H9 (cell line): ENCODE measurements at regions not wholly inside any gene's neighbourhood (a gene's known extent, or its start where the extent isn't known, plus 50 kb on each side); places are given as distances from the start of the nearest gene placed in this dataset.

Source experiments
- DNase-seq: peaks from one replicate; pipeline ENCODE4 v3.0.0-alpha.2; 2017
- H2AFZ ChIP-seq: one replicate; pipeline ENCODE4 v1.6.1; 2013; ENCODE audit warnings: mild to moderate bottlenecking, low read length, control low read depth, moderate library complexity
- H2AK5ac ChIP-seq: 2 replicates; pipeline ENCODE4 v1.6.1; 2013; ENCODE audit warnings: low read length, control low read depth, mixed read lengths; ENCODE audit not compliant: insufficient read length
- H2BK120ac ChIP-seq: one replicate; pipeline ENCODE4 v1.6.1; 2013; ENCODE audit warnings: low read depth, mild to moderate bottlenecking, low read length, control low read depth, inconsistent platforms; ENCODE audit not compliant: poor library complexity, severe bottlenecking
- H2BK12ac ChIP-seq: 2 replicates; pipeline ENCODE4 v1.6.1; 2013; ENCODE audit warnings: low read length, control low read depth, mixed read lengths, low read depth; ENCODE audit not compliant: insufficient read length
- H2BK15ac ChIP-seq: 2 replicates; pipeline ENCODE4 v1.6.1; 2013; ENCODE audit warnings: low read depth, low read length, control low read depth
- H2BK20ac ChIP-seq: one replicate; pipeline ENCODE4 v1.6.1; 2013; ENCODE audit warnings: low read depth, mild to moderate bottlenecking, low read length, control low read depth, inconsistent platforms; ENCODE audit not compliant: poor library complexity, severe bottlenecking
- H2BK5ac ChIP-seq: 2 replicates; pipeline ENCODE4 v1.6.1; 2013; ENCODE audit warnings: low read length, control low read depth, mixed read lengths; ENCODE audit not compliant: insufficient read length
- H3K14ac ChIP-seq: 2 replicates; pipeline ENCODE4 v1.6.1; 2013; ENCODE audit warnings: low read length, control low read depth; ENCODE audit not compliant: insufficient read depth
- H3K18ac ChIP-seq: 2 replicates; pipeline ENCODE4 v1.6.1; 2013; ENCODE audit warnings: low read depth, mild to moderate bottlenecking, mixed read lengths, low read length, control low read depth; ENCODE audit not compliant: insufficient read length
- H3K23ac ChIP-seq: 2 replicates; pipeline ENCODE4 v1.6.1; 2013; ENCODE audit warnings: low read length, control low read depth, mixed read lengths, low read depth; ENCODE audit not compliant: insufficient read length
- H3K23me2 ChIP-seq: 2 replicates; pipeline ENCODE4 v1.6.1; 2013; ENCODE audit warnings: low read depth, mild to moderate bottlenecking, mixed read lengths, low read length, control low read depth; ENCODE audit not compliant: insufficient read length, poor library complexity, severe bottlenecking
- H3K27ac ChIP-seq: 2 replicates; pipeline ENCODE4 v1.5.1; 2013; ENCODE audit warnings: low read length, control low read depth, mixed read lengths, low read depth; ENCODE audit not compliant: insufficient read length
- H3K27me3 ChIP-seq: 2 replicates; pipeline ENCODE4 v1.6.1; 2013; ENCODE audit warnings: low read length, control low read depth, inconsistent platforms; ENCODE audit not compliant: insufficient read depth
- H3K4ac ChIP-seq: 2 replicates; pipeline ENCODE4 v1.6.1; 2013; ENCODE audit warnings: low read depth, mild to moderate bottlenecking, control low read depth, inconsistent platforms, low read length, moderate library complexity
- H3K4me1 ChIP-seq: 2 replicates; pipeline ENCODE4 v1.6.1; 2013; ENCODE audit warnings: low read length, control low read depth, inconsistent platforms; ENCODE audit not compliant: insufficient read depth
- H3K4me2 ChIP-seq: 2 replicates; pipeline ENCODE4 v1.6.1; 2013; ENCODE audit warnings: low read length, control low read depth, mixed read lengths; ENCODE audit not compliant: insufficient read length, insufficient read depth
- H3K56ac ChIP-seq: 2 replicates; pipeline ENCODE4 v1.6.1; 2013; ENCODE audit warnings: low read depth, mild to moderate bottlenecking, mixed read lengths, low read length, control low read depth; ENCODE audit not compliant: insufficient read length
- H3K79me1 ChIP-seq: 2 replicates; pipeline ENCODE4 v1.6.1; 2013; ENCODE audit warnings: low read depth, mild to moderate bottlenecking, moderate library complexity, low read length, control low read depth, inconsistent platforms; ENCODE audit not compliant: insufficient read depth, poor library complexity, severe bottlenecking
- H3K79me2 ChIP-seq: 2 replicates; pipeline ENCODE4 v1.6.1; 2013; ENCODE audit warnings: low read length, control low read depth, inconsistent platforms; ENCODE audit not compliant: insufficient read depth
- H3K9ac ChIP-seq: 2 replicates; pipeline ENCODE4 v1.6.1; 2013; ENCODE audit warnings: low read length, control low read depth, mixed read lengths; ENCODE audit not compliant: insufficient read length; ENCODE audit errors: extremely low read depth
- H3K9me3 ChIP-seq: one replicate; pipeline ENCODE4 v1.6.1; 2013; ENCODE audit warnings: low read depth, low read length, inconsistent platforms; ENCODE audit not compliant: control insufficient read depth
- H3T11ph ChIP-seq: one replicate; pipeline ENCODE4 v1.6.1; 2013; ENCODE audit warnings: mild to moderate bottlenecking, low read length, control low read depth, inconsistent platforms
- H4K20me1 ChIP-seq: one replicate; pipeline ENCODE4 v1.6.1; 2013; ENCODE audit not compliant: control insufficient read depth, insufficient read length, insufficient read depth
- H4K5ac ChIP-seq: 2 replicates; pipeline ENCODE4 v1.6.1; 2013; ENCODE audit warnings: low read depth, mild to moderate bottlenecking, mixed read lengths, low read length, control low read depth; ENCODE audit not compliant: insufficient read length
- H4K8ac ChIP-seq: replicated peaks from 2 replicates; pipeline ENCODE4 v1.6.1; 2013; ENCODE audit warnings: low read length, control low read depth, mixed read lengths, low read depth; ENCODE audit not compliant: insufficient read length
- H4K91ac ChIP-seq: 2 replicates; pipeline ENCODE4 v1.6.1; 2013; ENCODE audit warnings: low read depth, mild to moderate bottlenecking, moderate library complexity, mixed read lengths, low read length, control low read depth; ENCODE audit not compliant: insufficient read length
- H3K27ac Mint-ChIP-seq, 3 experiments: 2 replicates in 2 of 3; 3 replicates in 1 of 3; pipeline ENCODE4 v1.8.0; 2020 to 2021; ENCODE audit warnings: mixed read lengths in 3 of 3, mild to moderate bottlenecking in 1 of 3, moderate library complexity in 1 of 3
- H3K27me3 Mint-ChIP-seq: 2 replicates; pipeline ENCODE4 v1.8.0; 2021; ENCODE audit warnings: low read depth, mild to moderate bottlenecking, moderate library complexity, mixed read lengths
- H3K36me3 Mint-ChIP-seq, 3 experiments: 2 replicates in 2 of 3; 3 replicates in 1 of 3; pipeline ENCODE4 v1.8.0; 2020 to 2021; ENCODE audit warnings: low read depth in 3 of 3, mixed read lengths in 3 of 3; ENCODE audit not compliant: insufficient read depth in 1 of 3
- H3K4me1 Mint-ChIP-seq, 2 experiments: 2 replicates each; pipeline ENCODE4 v1.8.0; 2020; ENCODE audit warnings: mixed read lengths in 2 of 2
- H3K4me3 Mint-ChIP-seq, 2 experiments: 2 replicates in 1 of 2; 3 replicates in 1 of 2; pipeline ENCODE4 v1.8.0; 2020 to 2021; ENCODE audit warnings: mild to moderate bottlenecking in 2 of 2, mixed read lengths in 2 of 2, moderate library complexity in 1 of 2
- H3K9me3 Mint-ChIP-seq, 2 experiments: 2 replicates in 1 of 2; 3 replicates in 1 of 2; pipeline ENCODE4 v1.8.0; 2020; ENCODE audit warnings: mild to moderate bottlenecking in 2 of 2, mixed read lengths in 2 of 2, moderate library complexity in 1 of 2
- WGBS: extraction: QIAGEN DNeasy Blood & Tissue Kit; methylation state at CpG from one replicate; pipeline ENCODE4 v1.1.7; 2013; ENCODE audit warnings: missing lambda C conversion rate, low lambda C conversion rate, mixed read lengths; ENCODE audit not compliant: insufficient read length; ENCODE audit errors: extremely low coverage; 5-methylcytosine and 5-hydroxymethylcytosine counted together
- TF ChIP-seq, protein P1 (sequence below): fragments of 200-600 bp; sonication (generic); conservative IDR thresholded peaks from 3 replicates; pipeline ENCODE4 v1.8.0; 2021; ENCODE audit warnings: antibody characterized with exemption, mild to moderate bottlenecking

- no peak overlapping the region for H2BK120ac ChIP-seq
- H2BK12ac ChIP-seq: no peak overlapping the region
- H2AFZ ChIP-seq: no peak overlapping the region
- no peaks in the 10 kb centered on the region for H3K79me2 ChIP-seq
- H3K14ac ChIP-seq: no peak overlapping the region
- H3K9ac ChIP-seq: no peak overlapping the region
- no peak overlapping the region for H3K27ac ChIP-seq
- H3K23me2 ChIP-seq: no peaks in the 10 kb centered on the region
- no peak overlapping the region for H2BK5ac ChIP-seq
- no peak overlapping the region for H3K23ac ChIP-seq
- no peak overlapping the region for H2BK20ac ChIP-seq
- H3K4me3 Mint-ChIP-seq: no peak overlapping the region
- no peak overlapping the region for H4K8ac ChIP-seq
- H3K27me3 Mint-ChIP-seq: peaks cover 6% of the 10 kb centered on the region
- no peaks in the 10 kb centered on the region for H3K4me1 Mint-ChIP-seq
- no peaks in the 10 kb centered on the region for H3K9me3 ChIP-seq
- H4K5ac ChIP-seq: no peak overlapping the region
- no peak overlapping the region for H3K4me2 ChIP-seq
- no peak overlapping the region; a peak in 1 of 7 replicates for H3K27ac Mint-ChIP-seq
- no peak overlapping the region for H2BK15ac ChIP-seq
- TF ChIP-seq, protein P1, sequence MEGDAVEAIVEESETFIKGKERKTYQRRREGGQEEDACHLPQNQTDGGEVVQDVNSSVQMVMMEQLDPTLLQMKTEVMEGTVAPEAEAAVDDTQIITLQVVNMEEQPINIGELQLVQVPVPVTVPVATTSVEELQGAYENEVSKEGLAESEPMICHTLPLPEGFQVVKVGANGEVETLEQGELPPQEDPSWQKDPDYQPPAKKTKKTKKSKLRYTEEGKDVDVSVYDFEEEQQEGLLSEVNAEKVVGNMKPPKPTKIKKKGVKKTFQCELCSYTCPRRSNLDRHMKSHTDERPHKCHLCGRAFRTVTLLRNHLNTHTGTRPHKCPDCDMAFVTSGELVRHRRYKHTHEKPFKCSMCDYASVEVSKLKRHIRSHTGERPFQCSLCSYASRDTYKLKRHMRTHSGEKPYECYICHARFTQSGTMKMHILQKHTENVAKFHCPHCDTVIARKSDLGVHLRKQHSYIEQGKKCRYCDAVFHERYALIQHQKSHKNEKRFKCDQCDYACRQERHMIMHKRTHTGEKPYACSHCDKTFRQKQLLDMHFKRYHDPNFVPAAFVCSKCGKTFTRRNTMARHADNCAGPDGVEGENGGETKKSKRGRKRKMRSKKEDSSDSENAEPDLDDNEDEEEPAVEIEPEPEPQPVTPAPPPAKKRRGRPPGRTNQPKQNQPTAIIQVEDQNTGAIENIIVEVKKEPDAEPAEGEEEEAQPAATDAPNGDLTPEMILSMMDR: no peak
- no peak for DNase-seq
- H3K56ac ChIP-seq: no peak overlapping the region
- H4K91ac ChIP-seq: no peak overlapping the region
- no peak overlapping the region for H3K4ac ChIP-seq
- no peaks in the 10 kb centered on the region for H3K36me3 Mint-ChIP-seq
- no peak overlapping the region for H3T11ph ChIP-seq
- H2AK5ac ChIP-seq: no peak overlapping the region
- H3K9me3 Mint-ChIP-seq: no peaks in the 10 kb centered on the region
- H3K4me1 ChIP-seq: no peaks in the 10 kb centered on the region
- H3K27me3 ChIP-seq: no peaks in the 10 kb centered on the region
- H3K18ac ChIP-seq: no peak overlapping the region
- no peaks in the 10 kb centered on the region for H4K20me1 ChIP-seq
- no CpG with 5 or more reads among the region's 5 CpGs for WGBS
- no peaks in the 10 kb centered on the region for H3K79me1 ChIP-seq
Measured at GRCh38 chr1:212526111-212526491, 82.5 kb upstream of the ATF3 start.
